HFF-Myc (cell line): ENCODE measurements at regions not wholly inside any gene's neighbourhood (a gene's known extent, or its start where the extent isn't known, plus 50 kb on each side); places are given as distances from the start of the nearest gene placed in this dataset.

ENCODE experiments used
- DNase-seq: peaks from one replicate; pipeline ENCODE4 v3.0.0-alpha.2; 2011; ENCODE audit warnings: low read depth; ENCODE audit errors: extremely low read depth
- H3K4me3 ChIP-seq: replicated peaks from 2 replicates; pipeline ENCODE4 v1.5.1; 2011; ENCODE audit warnings: low read depth, mild to moderate bottlenecking, control low read depth, low read length
- TF ChIP-seq, protein P1 (sequence below): IDR thresholded peaks from 2 replicates; pipeline ENCODE4 v1.5.1; 2012; ENCODE audit warnings: mild to moderate bottlenecking, low read depth, low read length, control low read depth; ENCODE audit errors: missing control alignments

DNA sequence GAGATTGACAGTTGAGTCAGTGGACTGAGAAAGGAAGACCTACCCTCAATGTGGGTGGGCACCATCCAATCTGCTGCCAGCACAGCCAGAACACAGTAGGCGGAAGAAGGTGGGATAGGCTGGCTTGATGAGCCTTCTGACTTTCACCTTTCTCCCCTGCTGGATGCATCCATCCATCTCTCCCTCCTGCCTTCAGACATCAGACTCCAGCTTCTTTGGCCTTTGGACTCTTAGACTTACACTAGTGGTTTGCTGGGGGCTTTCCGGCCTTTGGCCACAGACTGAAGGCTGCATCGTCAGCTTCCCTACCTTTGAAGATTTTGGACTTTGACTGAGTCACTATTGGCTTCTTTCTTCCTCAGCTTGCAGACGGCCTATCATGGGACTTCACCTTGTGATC is 456.5 kb upstream of the MIS18BP1 start:
- DNase-seq = no peak
- no peak overlapping the region for H3K4me3 ChIP-seq
- TF ChIP-seq, protein P1, sequence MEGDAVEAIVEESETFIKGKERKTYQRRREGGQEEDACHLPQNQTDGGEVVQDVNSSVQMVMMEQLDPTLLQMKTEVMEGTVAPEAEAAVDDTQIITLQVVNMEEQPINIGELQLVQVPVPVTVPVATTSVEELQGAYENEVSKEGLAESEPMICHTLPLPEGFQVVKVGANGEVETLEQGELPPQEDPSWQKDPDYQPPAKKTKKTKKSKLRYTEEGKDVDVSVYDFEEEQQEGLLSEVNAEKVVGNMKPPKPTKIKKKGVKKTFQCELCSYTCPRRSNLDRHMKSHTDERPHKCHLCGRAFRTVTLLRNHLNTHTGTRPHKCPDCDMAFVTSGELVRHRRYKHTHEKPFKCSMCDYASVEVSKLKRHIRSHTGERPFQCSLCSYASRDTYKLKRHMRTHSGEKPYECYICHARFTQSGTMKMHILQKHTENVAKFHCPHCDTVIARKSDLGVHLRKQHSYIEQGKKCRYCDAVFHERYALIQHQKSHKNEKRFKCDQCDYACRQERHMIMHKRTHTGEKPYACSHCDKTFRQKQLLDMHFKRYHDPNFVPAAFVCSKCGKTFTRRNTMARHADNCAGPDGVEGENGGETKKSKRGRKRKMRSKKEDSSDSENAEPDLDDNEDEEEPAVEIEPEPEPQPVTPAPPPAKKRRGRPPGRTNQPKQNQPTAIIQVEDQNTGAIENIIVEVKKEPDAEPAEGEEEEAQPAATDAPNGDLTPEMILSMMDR = no peak

DNA sequence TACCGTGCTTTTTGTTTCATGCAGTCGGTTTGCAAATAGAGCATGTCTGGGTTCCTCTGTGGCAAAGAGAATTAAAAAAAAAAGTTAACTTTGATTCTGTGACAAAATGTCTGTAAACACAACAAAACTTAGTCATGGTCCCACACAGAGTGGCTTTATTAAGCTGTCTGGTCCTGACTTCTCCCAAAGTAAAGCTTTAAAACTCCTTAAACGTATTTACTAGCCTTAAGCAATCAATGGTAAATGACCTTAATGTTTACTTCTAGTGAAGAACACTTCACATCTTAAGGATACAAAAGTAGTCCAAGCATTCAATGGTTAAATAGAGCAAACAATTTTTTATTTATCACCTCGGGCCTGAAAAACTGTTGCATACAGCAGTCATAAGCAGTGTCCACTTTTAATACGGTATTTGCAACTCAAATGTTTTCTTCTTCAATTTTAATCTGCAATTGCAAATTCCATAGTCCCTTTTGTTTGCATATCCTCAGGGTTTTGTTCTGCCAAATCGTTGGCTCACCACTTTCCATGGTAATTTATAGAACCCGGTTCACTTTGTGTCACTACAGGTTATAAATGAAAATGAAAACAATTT is 453.0 kb upstream of the MIS18BP1 start:
- no peak for DNase-seq
- no peak overlapping the region for H3K4me3 ChIP-seq
- TF ChIP-seq, protein P1 = no peak

DNA sequence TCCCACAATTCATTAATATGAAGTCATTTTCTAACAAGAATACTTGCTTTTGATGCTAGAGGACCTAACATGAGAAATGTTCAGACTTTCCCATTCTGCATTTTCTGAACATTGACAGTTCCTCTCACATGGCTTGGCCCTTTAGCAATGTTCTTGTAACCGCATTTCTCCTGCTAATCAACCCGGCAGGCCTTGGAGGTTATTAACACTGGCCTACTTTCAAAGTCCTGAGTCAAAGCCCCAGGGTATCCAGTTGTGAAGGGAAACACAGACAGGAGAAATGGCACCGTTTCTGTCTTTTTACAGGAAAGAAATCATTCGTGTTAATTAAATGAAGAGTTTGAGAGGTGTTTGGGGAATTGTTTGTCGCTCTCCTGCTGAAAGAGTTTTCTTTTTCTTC is 446.5 kb upstream of the MIS18BP1 start:
- TF ChIP-seq, protein P1 = no peak
- DNase-seq = no peak
- no peak overlapping the region for H3K4me3 ChIP-seq

DNA sequence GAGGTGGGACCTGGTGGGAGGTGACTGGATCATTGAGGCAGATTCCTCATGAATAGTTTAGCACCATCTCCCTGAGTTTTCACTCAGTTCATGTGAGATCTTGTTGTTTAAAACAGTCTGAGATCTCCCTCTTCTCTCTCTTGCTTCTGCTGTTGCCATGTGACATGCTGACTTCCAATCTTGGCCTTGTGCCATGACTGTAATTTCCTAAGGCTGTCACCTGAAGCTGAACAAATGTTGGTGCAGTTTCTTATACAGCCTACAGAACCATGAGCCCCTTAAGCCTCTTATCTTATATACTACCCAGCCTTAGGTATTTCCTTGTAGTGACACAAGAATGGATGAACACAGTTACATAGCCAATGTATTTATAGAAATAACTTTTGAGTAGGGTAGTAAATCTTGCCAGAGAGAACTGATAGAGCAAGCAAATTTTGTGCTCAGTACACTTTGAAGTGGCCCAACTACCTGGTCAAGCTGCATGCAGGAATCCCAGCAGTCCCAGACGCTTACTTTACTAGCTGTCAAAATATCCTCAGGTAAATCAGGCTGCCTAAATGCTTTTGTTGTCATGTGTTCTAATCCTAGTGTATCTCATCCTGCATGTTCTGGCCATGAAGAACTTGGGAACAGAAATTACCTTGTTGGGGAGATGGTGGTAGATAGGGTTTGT is 445.6 kb upstream of the MIS18BP1 start:
- DNase-seq = no peak
- H3K4me3 ChIP-seq = no peak overlapping the region
- TF ChIP-seq, protein P1 = no peak

DNA sequence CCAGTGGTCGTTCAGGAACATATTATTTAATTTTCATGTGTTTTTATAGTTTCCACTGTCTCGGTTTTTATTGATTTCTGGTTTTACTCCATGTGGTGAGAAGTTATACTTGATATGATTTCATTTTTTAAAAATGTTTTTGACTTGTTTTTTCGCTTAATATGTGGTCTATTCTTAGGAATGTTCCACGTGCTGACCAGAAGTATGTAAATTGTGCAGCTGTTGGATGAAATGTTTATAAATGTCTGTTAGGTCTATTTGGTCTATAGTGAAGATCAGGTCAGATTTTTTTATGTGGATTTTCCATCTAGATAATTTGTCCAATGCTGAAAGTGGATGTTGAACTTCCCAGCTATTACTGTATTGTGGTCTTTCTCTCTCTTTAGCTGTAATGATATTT is 433.8 kb upstream of the MIS18BP1 start:
- DNase-seq = no peak
- no peak overlapping the region for H3K4me3 ChIP-seq
- TF ChIP-seq, protein P1 = no peak

DNA sequence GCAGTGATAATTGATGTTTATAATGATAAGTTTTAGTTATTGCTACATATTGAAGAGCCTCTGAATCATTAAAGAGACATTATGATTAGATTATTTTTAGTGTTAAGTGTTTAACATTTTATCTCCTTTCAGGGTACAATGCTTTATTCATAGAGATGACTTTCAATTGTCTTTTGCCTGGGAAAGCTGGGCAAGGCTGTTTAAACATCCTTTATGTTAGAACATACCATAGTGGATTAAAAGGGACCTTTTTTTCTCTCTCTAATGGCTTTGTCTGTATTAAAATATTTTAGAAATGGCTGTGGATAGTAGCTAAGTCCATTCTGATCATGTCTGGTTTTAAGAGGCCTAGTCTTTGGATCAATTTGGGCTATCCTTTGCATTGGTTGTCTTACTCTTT is 427.5 kb upstream of the MIS18BP1 start:
- TF ChIP-seq, protein P1 = no peak
- H3K4me3 ChIP-seq = no peak overlapping the region
- no peak for DNase-seq
